ENCODE measurements at regions not wholly inside any gene's neighbourhood (a gene's known extent, or its start where the extent isn't known, plus 50 kb on each side); places are given as distances from the start of the nearest gene placed in this dataset.

DNA sequence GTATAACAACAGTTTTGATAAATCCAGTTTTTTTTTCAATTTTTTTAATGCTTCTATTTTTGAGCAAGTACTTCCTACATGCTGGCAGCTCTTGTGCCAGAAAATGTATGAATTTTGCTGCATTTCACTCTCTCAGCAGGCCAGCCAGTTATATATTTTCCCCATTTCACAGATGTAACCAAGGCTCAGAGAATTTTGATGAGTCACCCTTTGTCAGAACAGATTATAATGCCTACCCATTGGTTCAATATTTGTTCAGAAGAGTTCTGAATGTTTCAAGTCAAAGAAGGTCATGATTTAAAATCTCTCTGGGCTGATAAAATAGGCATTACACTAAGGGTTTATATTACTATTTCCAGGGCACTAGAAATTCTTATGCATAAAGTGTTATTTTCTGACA is 452.2 kb downstream of the RWDD3 start:
- no peak for DNase-seq

- no peak for DNase-seq
Measured at GRCh38 chr1:95699149-95699953, 465.3 kb downstream of the RWDD3 start.

- DNase-seq: no peak
Measured at GRCh38 chr1:95701450-95702173, 467.6 kb downstream of the RWDD3 start.

DNA sequence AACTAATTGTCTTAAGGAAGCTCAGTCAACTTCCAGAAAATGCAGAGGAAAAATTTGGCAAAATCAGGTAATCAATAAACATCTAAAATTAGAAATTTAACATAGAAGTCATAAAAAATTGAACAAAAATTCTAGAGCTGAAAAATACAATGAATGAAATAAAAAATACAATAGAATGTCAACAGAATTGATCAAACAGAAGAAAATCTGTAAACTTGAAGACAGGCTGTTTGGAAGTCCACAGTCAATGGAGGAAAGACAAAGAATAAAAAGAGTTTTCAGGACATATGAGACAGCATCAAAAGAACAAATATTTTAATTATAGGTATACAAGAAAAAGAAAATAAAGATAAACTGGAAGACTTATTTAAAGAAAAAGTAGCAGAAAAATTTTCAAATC is 469.0 kb downstream of the RWDD3 start:
- no peak for DNase-seq

DNA sequence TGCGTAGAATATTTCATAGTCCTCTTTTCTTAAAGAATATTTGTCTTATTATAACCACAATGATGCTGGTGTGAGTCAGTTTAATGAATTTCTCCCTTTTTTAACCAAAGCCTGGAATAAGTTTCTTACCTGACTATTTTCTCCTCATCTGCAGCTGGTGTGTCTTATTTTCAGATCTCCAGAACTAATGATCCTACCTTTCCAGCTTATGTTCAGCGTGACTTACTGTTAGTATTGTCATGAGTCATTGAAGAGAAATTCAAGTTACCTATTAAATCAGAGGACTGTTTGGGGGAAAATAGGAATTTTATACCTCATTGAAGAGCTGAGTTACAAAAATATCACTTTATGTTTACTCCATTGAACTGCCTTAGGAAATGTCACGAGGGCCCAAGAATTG is 482.1 kb downstream of the RWDD3 start:
- DNase-seq: no peak

GRCh38 chr1:95716550-95716949 is 482.5 kb downstream of the RWDD3 start:
- DNase-seq: no peak

GRCh38 chr1:95723346-95723745 is 489.3 kb downstream of the RWDD3 start:
- DNase-seq: no peak

- DNase-seq: no peak
Measured at GRCh38 chr1:95728841-95729240, 494.8 kb downstream of the RWDD3 start.

- no peak for DNase-seq
Measured at GRCh38 chr1:95730986-95731385, 497.0 kb downstream of the RWDD3 start.

GRCh38 chr1:95731466-95731865 is 497.5 kb downstream of the RWDD3 start:
- no peak for DNase-seq

DNA sequence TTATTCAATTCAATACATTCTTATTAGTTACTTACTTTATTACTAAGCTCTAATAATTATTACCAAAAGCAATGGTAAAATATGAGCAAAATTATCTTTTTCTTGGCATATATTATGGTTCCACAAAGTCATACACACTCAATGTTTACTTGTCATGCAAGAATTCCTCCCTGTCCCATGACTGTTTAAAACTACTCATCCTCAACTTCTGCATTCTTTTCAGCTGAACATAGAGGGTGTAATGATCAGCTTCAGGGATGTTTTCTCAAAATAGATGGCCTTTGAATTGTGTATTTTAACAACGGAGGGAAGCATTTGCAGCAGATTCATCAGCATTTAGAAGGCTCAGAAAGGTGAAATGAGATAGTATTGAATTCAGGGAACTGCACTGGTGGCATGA is 499.0 kb downstream of the RWDD3 start:
- DNase-seq: no peak

GRCh38 chr1:95733671-95734070 is 499.7 kb downstream of the RWDD3 start:
- DNase-seq: no peak

DNA sequence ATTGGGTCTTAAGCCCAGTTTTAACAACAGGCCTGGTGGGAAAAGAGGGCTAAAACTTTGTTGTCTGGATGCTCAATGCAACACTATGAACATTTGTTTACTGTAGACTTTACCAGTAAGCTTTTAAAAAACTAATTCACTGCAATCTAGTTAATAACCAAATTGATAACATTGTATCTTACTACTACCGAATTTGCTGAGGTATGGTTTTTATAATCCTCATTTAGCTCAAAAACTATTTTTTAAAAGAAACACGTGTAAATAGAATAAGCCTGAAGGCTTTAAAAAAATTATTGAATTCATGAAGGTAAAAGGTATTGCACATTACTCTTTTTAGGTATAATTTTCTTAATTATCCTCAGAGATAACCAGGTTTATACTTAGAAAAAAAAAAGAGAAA is 500.6 kb downstream of the RWDD3 start:
- DNase-seq: no peak

- no peak for DNase-seq
Measured at GRCh38 chr1:95742591-95743089, 508.6 kb downstream of the RWDD3 start.

GRCh38 chr1:95744731-95745130 is 510.7 kb downstream of the RWDD3 start:
- DNase-seq: no peak

GRCh38 chr1:95752515-95753381 is 518.7 kb downstream of the RWDD3 start:
- DNase-seq: no peak

DNA sequence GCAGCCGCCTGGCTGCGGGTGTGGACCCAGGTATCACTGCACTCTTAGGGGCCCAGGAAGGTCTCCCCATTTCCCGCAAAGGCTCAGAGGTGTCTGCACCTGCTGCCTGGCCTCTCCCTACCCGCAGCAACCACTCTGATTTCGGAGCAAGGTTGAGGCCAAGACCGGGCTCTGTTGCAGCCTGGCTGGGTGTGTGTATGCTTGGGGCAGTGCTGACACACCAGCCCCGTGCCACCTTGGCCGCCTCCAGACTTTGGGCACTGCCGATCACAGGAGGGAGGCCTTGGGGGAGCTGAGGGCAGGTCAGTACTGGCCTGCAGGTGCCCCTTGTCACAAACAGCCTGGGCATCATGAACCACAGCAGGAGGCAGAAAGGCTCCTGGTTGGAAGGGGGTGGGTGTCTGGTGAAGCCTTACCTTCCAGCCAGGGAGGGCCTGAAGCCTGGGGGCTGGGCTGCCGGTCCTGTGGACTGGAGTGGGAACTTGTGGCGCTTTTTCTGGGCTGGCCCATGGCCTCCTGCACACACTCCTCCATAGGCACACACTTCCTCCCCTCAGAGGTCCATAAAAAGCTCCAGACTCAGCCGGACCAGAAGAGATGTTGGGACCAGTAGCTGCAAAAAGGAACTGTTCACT is 519.5 kb downstream of the RWDD3 start:
- no peak for DNase-seq

DNA sequence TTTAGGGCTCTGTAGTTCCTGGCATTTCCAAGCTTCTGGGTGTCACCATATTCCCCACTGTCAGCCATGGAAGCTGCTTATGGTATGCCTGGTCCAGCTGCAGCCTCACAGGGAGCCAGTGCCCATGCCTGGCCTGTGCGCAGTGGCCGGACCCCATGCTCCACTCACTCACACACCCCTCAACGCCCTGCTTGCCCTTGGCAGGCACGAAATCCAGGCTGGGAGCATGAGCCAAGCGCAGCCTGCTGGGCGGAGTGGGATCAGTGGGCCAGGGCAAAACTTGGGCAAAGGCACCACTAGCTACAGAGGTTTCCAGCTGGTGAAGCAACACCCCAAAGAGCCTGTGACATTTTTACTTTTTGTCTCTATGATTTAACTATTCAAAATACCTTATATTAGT is 520.4 kb downstream of the RWDD3 start:
- DNase-seq: no peak

- no peak for DNase-seq
Measured at GRCh38 chr1:95766036-95766435, 532.0 kb downstream of the RWDD3 start.

GRCh38 chr1:95770581-95770980 is 536.6 kb downstream of the RWDD3 start:
- DNase-seq: no peak

DNA sequence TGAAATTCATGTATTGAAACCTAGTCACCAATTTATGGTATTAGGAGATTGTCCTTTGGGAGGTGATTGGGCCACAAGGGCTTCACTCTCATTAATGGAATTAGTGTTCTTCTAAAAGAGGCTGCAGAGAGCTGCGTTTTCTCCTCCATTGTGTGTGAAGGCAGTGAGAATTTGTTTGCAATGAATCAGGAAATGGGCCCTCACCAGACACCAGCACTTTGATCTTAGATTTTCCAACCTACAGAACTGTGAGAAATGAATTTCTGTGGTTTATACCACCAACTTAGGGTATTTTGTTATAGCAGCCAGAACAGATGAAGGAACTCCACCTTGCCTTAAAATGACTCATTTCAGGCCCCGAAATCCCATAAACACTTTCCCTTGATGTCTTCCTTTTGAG is 544.2 kb downstream of the RWDD3 start:
- DNase-seq: no peak

- no peak for DNase-seq
Measured at GRCh38 chr1:95780836-95781235, 546.8 kb downstream of the RWDD3 start.

- DNase-seq: no peak
Measured at GRCh38 chr1:95790136-95790535, 556.1 kb downstream of the RWDD3 start.
